ENCODE measurements at regions not wholly inside any gene's neighbourhood (a gene's known extent, or its start where the extent isn't known, plus 50 kb on each side); places are given as distances from the start of the nearest gene placed in this dataset.

GRCh38 chr13:50191004-50191403 lies 175.8 kb downstream of the KCNRG start:
- Histone ChIP-seq H3K9me3 (ENCODE audit: control insufficient read depth, insufficient read depth, low read depth, low read length) (no peaks in the 10 kb centered on the region), H3K36me3 (ENCODE audit: control insufficient read depth, insufficient read depth, low read length) (no peaks in the 10 kb centered on the region), H3K27ac (ENCODE audit: insufficient read depth, low read length) (no peak overlapping the region), H3K4me1 (ENCODE audit: control insufficient read depth, extremely low read depth, insufficient read depth, low read length) (no peaks in the 10 kb centered on the region), H3K4me3 (replicated peaks in 1 of 4; ENCODE audit: control extremely low read depth in 1 of 4, insufficient read depth in 1 of 4, low read depth in 3 of 4, low read length in 4 of 4) (no peak overlapping the region), H4K20me1 (ENCODE audit: control insufficient read depth, extremely low read depth, insufficient read depth, low read length) (no peaks in the 10 kb centered on the region), H3K79me2 (ENCODE audit: control insufficient read depth, insufficient read depth, low read length) (no peaks in the 10 kb centered on the region), H2AFZ (ENCODE audit: low read length) (no peak overlapping the region), H3K27me3 (ENCODE audit: control insufficient read depth, insufficient read depth, low read length) (peaks cover 4% of the 10 kb centered on the region), H3K9ac (ENCODE audit: insufficient read depth, low read length) (no peak overlapping the region), H3K4me2 (ENCODE audit: extremely low read depth, insufficient read depth, low read length) (no peak overlapping the region)
- TF ChIP-seq CTCF (conservative IDR thresholded peaks at IDR 0.05 in 1 of 2, IDR thresholded peaks at IDR 0.05 in 1 of 2; ENCODE audit: low read depth in 1 of 2, low read length in 2 of 2) (no peak), EZH2 (IDR thresholded peaks at IDR 0.05; ENCODE audit: low read length, missing control alignments) (no peak)
- DNase-seq (ENCODE audit: low read depth in 2 of 2), result no peak

- no peaks in the 10 kb centered on the region for H3K36me3 ChIP-seq (ENCODE audit: control insufficient read depth, insufficient read depth, low read length)
- H3K4me3 ChIP-seq (replicated peaks in 1 of 4; ENCODE audit: control extremely low read depth in 1 of 4, insufficient read depth in 1 of 4, low read depth in 3 of 4, low read length in 4 of 4), result no peak overlapping the region
- TF ChIP-seq EZH2 (IDR thresholded peaks at IDR 0.05; ENCODE audit: low read length, missing control alignments) (no peak), CTCF (conservative IDR thresholded peaks at IDR 0.05 in 1 of 2, IDR thresholded peaks at IDR 0.05 in 1 of 2; ENCODE audit: low read depth in 1 of 2, low read length in 2 of 2) (no peak)
- no peak for DNase-seq (ENCODE audit: low read depth in 2 of 2)
- H3K27ac ChIP-seq (ENCODE audit: insufficient read depth, low read length), result no peak overlapping the region
- H3K27me3 ChIP-seq (ENCODE audit: control insufficient read depth, insufficient read depth, low read length), result peaks cover 4% of the 10 kb centered on the region
- no peaks in the 10 kb centered on the region for H3K9me3 ChIP-seq (ENCODE audit: control insufficient read depth, insufficient read depth, low read depth, low read length)
- H4K20me1 ChIP-seq (ENCODE audit: control insufficient read depth, extremely low read depth, insufficient read depth, low read length), result no peaks in the 10 kb centered on the region
- no peaks in the 10 kb centered on the region for H3K4me1 ChIP-seq (ENCODE audit: control insufficient read depth, extremely low read depth, insufficient read depth, low read length)
- H2AFZ ChIP-seq (ENCODE audit: low read length), result no peak overlapping the region
- no peaks in the 10 kb centered on the region for H3K79me2 ChIP-seq (ENCODE audit: control insufficient read depth, insufficient read depth, low read length)
- H3K4me2 ChIP-seq (ENCODE audit: extremely low read depth, insufficient read depth, low read length), result no peak overlapping the region
- no peak overlapping the region for H3K9ac ChIP-seq (ENCODE audit: insufficient read depth, low read length)
Measured at GRCh38 chr13:50192272-50192813, 177.1 kb downstream of the KCNRG start.

GRCh38 chr13:50195045-50195444 lies 179.8 kb downstream of the KCNRG start:
- H3K27me3 ChIP-seq (ENCODE audit: control insufficient read depth, insufficient read depth, low read length), result peaks cover 4% of the 10 kb centered on the region
- no peaks in the 10 kb centered on the region for H3K36me3 ChIP-seq (ENCODE audit: control insufficient read depth, insufficient read depth, low read length)
- H3K4me3 ChIP-seq (replicated peaks in 1 of 4; ENCODE audit: control extremely low read depth in 1 of 4, insufficient read depth in 1 of 4, low read depth in 3 of 4, low read length in 4 of 4), result no peak overlapping the region

More at GRCh38 chr13:50195045-50195444, 179.8 kb downstream of the KCNRG start:
- Histone ChIP-seq H3K9ac (ENCODE audit: insufficient read depth, low read length) (no peak overlapping the region), H3K27ac (ENCODE audit: insufficient read depth, low read length) (no peak overlapping the region), H3K4me1 (ENCODE audit: control insufficient read depth, extremely low read depth, insufficient read depth, low read length) (no peaks in the 10 kb centered on the region), H2AFZ (ENCODE audit: low read length) (no peak overlapping the region), H4K20me1 (ENCODE audit: control insufficient read depth, extremely low read depth, insufficient read depth, low read length) (no peaks in the 10 kb centered on the region), H3K9me3 (ENCODE audit: control insufficient read depth, insufficient read depth, low read depth, low read length) (no peaks in the 10 kb centered on the region), H3K4me2 (ENCODE audit: extremely low read depth, insufficient read depth, low read length) (no peak overlapping the region), H3K79me2 (ENCODE audit: control insufficient read depth, insufficient read depth, low read length) (no peaks in the 10 kb centered on the region)
- TF ChIP-seq CTCF (conservative IDR thresholded peaks at IDR 0.05 in 1 of 2, IDR thresholded peaks at IDR 0.05 in 1 of 2; ENCODE audit: low read depth in 1 of 2, low read length in 2 of 2) (no peak), EZH2 (IDR thresholded peaks at IDR 0.05; ENCODE audit: low read length, missing control alignments) (no peak)
- no peak for DNase-seq (ENCODE audit: low read depth in 2 of 2)

Data from fibroblast of lung (primary cell).